ENCODE measurements at regions not wholly inside any gene's neighbourhood (a gene's known extent, or its start where the extent isn't known, plus 50 kb on each side); places are given as distances from the start of the nearest gene placed in this dataset.

- TF ChIP-seq NFRKB (IDR thresholded peaks at IDR 0.05) (no peak), TARDBP (IDR thresholded peaks at IDR 0.05) (no peak), FOXA1 (IDR thresholded peaks at IDR 0.05) (no peak), FOXK2 (IDR thresholded peaks at IDR 0.05) (no peak), SP1 (IDR thresholded peaks at IDR 0.05) (no peak), CTBP1 (IDR thresholded peaks at IDR 0.05; ENCODE audit: borderline replicate concordance) (no peak), BHLHE40 (IDR thresholded peaks at IDR 0.05; ENCODE audit: borderline replicate concordance) (no peak), FOXM1 (IDR thresholded peaks at IDR 0.05; ENCODE audit: borderline replicate concordance) (no peak), ELF4 (IDR thresholded peaks at IDR 0.05) (no peak), ARNT (IDR thresholded peaks at IDR 0.05) (no peak)
These were observed 72.5 kb upstream of the KLHL25 start for GRCh38 chr15:85867250-85867649.

All from HEK293T (cell line).